Lung (tissue), 11 donors: ENCODE measurements at regions not wholly inside any gene's neighbourhood (a gene's known extent, or its start where the extent isn't known, plus 50 kb on each side); places are given as distances from the start of the nearest gene placed in this dataset.

Experiments used
- ATAC-seq: fragments of 200-7000 bp; cut with Tn5 transposase; one replicate; pipeline ENCODE4 v1.9.1; 2020; ENCODE audit warnings: moderate number of reproducible peaks; ENCODE audit not compliant: insufficient read depth, low FRiP score
- DNase-seq, 3 donors: peaks; one replicate each; pipeline ENCODE4 v3.0.0-alpha.2; 2013 to 2017
- H3K27ac ChIP-seq, 2 donors: one replicate each; pipeline ENCODE4 v1.5.1; 2013; ENCODE audit warnings: mild to moderate bottlenecking in 2 of 2, moderate library complexity in 2 of 2, control low read depth in 1 of 2, inconsistent platforms in 1 of 2, low read depth in 1 of 2, low read length in 1 of 2
- H3K27me3 ChIP-seq, 3 donors: one replicate each; pipeline ENCODE4 v1.5.1; 2013; ENCODE audit warnings: low read length in 2 of 3; ENCODE audit not compliant: control insufficient read depth in 3 of 3, insufficient read depth in 3 of 3
- H3K36me3 ChIP-seq, 4 donors: one replicate each; pipeline ENCODE4 v1.5.1; 2013; ENCODE audit warnings: low read length in 4 of 4, mild to moderate bottlenecking in 1 of 4, moderate library complexity in 1 of 4; ENCODE audit not compliant: control insufficient read depth in 4 of 4, insufficient read depth in 4 of 4
- H3K4me1 ChIP-seq, 5 donors: one replicate each; pipeline ENCODE4 v1.5.1; 2013; ENCODE audit warnings: low read length in 5 of 5, mild to moderate bottlenecking in 2 of 5, moderate library complexity in 1 of 5; ENCODE audit not compliant: control insufficient read depth in 5 of 5, insufficient read depth in 5 of 5
- H3K4me3 ChIP-seq: one replicate; pipeline ENCODE4 v1.5.1; 2013; ENCODE audit warnings: mild to moderate bottlenecking, control low read depth, moderate library complexity
- H3K9ac ChIP-seq, 2 donors: one replicate each; pipeline ENCODE4 v1.5.1; 2013; ENCODE audit warnings: low read length in 2 of 2, control low read depth in 1 of 2; ENCODE audit not compliant: insufficient read depth in 1 of 2
- H3K9me3 ChIP-seq, 4 donors: one replicate each; pipeline ENCODE4 v1.5.1; 2013; ENCODE audit warnings: low read length in 3 of 4, mild to moderate bottlenecking in 1 of 4, moderate library complexity in 1 of 4; ENCODE audit not compliant: control insufficient read depth in 4 of 4, insufficient read depth in 3 of 4
- CTCF ChIP-seq: IDR thresholded peaks from 2 replicates; pipeline ENCODE4 v1.5.1; 2012; ENCODE audit warnings: mild to moderate bottlenecking; ENCODE audit errors: control extremely low read depth, extremely low read depth
- WGBS, 2 donors: extraction: QIAGEN DNeasy Blood & Tissue Kit; methylation state at CpG; one replicate each; pipeline ENCODE4 v1.1.7; 2013; 5-methylcytosine and 5-hydroxymethylcytosine counted together
- donor health status: control.
- donor health status: control.
- donor health status: Bipolar disorder and iron deficiency.
- donor health status: healthy.
- donor health status: DM: yes; HTN: yes; CAD: no.

GRCh38 chr12:60205500-60205899 lies 609.7 kb downstream of the SLC16A7 start:
- Histone ChIP-seq H3K9ac (no peak overlapping the region), H3K27ac (no peak overlapping the region), H3K4me1 (no peaks in the 10 kb centered on the region), H3K9me3 (no peaks in the 10 kb centered on the region), H3K4me3 (no peak overlapping the region), H3K27me3 (no peaks in the 10 kb centered on the region), H3K36me3 (no peaks in the 10 kb centered on the region)
- DNase-seq (no peak), ATAC-seq (no peak)
- WGBS, 2 donors = 85 to 94% methylated on average over 1 of the region's 1 CpG
- no peak for TF ChIP-seq CTCF

GRCh38 chr12:60209521-60209920 lies 613.7 kb downstream of the SLC16A7 start:
- H3K9ac ChIP-seq = no peak overlapping the region

GRCh38 chr12:60209933-60210332 lies 614.1 kb downstream of the SLC16A7 start:
- 69 to 77% methylated on average over 4 of the region's 4 CpGs for WGBS, 2 donors
- Histone ChIP-seq H3K27ac (no peak overlapping the region), H3K9me3 (no peaks in the 10 kb centered on the region), H3K4me1 (no peaks in the 10 kb centered on the region), H3K4me3 (no peak overlapping the region), H3K36me3 (no peaks in the 10 kb centered on the region), H3K27me3 (no peaks in the 10 kb centered on the region), H3K9ac (no peak overlapping the region)
- DNase-seq (no peak), ATAC-seq (no peak)
- TF ChIP-seq CTCF = no peak

More at GRCh38 chr12:60209521-60209920, 613.7 kb downstream of the SLC16A7 start:
- no peak for DNase-seq
- Histone ChIP-seq H3K9me3 (no peaks in the 10 kb centered on the region), H3K36me3 (no peaks in the 10 kb centered on the region), H3K27ac (no peak overlapping the region), H3K4me1 (no peaks in the 10 kb centered on the region), H3K27me3 (no peaks in the 10 kb centered on the region), H3K4me3 (no peak overlapping the region)
- TF ChIP-seq CTCF = no peak
- no peak for ATAC-seq

- TF ChIP-seq CTCF = no peak
- no peak for DNase-seq
- H3K9me3 ChIP-seq = peaks cover 0 to 2% (median 0%) of the 10 kb centered on the region in 4 donors
- ATAC-seq = no peak
- H3K27me3 ChIP-seq = no peaks in the 10 kb centered on the region
- no peak overlapping the region for H3K9ac ChIP-seq
- WGBS, 2 donors = 74 to 81% methylated on average over 5 of the region's 5 CpGs
- H3K27ac ChIP-seq = no peak overlapping the region
- no peaks in the 10 kb centered on the region for H3K4me1 ChIP-seq
- no peaks in the 10 kb centered on the region for H3K36me3 ChIP-seq
- H3K4me3 ChIP-seq = no peak overlapping the region
Observed at GRCh38 chr12:60210756-60211155, 614.9 kb downstream of the SLC16A7 start.
